Hepatocyte (in vitro differentiated cells): ENCODE measurements at regions not wholly inside any gene's neighbourhood (a gene's known extent, or its start where the extent isn't known, plus 50 kb on each side); places are given as distances from the start of the nearest gene placed in this dataset.

Experiments
- DNase-seq: peaks from one replicate; pipeline ENCODE4 v3.0.0-alpha.2; 2016; ENCODE audit warnings: low spot score
- H2AFZ ChIP-seq: fragments of 200-600 bp; sonication (generic); 2 replicates; pipeline ENCODE4 v1.6.0; 2016; ENCODE audit warnings: antibody characterized with exemption, mild to moderate bottlenecking
- H3K27ac ChIP-seq: fragments of 200-600 bp; sonication (generic); 2 replicates; pipeline ENCODE4 v1.5.1; 2016; ENCODE audit warnings: mild to moderate bottlenecking
- H3K27me3 ChIP-seq: fragments of 200-600 bp; sonication (generic); 2 replicates; pipeline ENCODE4 v1.6.1; 2016
- H3K36me3 ChIP-seq: fragments of 200-600 bp; sonication (generic); replicated peaks from 2 replicates; pipeline ENCODE4 v1.5.1; 2016; ENCODE audit warnings: low read depth; ENCODE audit not compliant: insufficient read depth
- H3K4me1 ChIP-seq: fragments of 200-600 bp; sonication (generic); 2 replicates; pipeline ENCODE4 v1.5.1; 2016; ENCODE audit warnings: mild to moderate bottlenecking, moderate library complexity; ENCODE audit not compliant: insufficient read depth
- H3K4me2 ChIP-seq: fragments of 200-600 bp; sonication (generic); 2 replicates; pipeline ENCODE4 v1.6.0; 2016
- H3K4me3 ChIP-seq: fragments of 200-600 bp; sonication (generic); 2 replicates; pipeline ENCODE4 v1.5.1; 2016; ENCODE audit warnings: mild to moderate bottlenecking
- H3K79me2 ChIP-seq: fragments of 200-600 bp; sonication (generic); 2 replicates; pipeline ENCODE4 v1.6.0; 2017; ENCODE audit warnings: mild to moderate bottlenecking
- H3K9me2 ChIP-seq: fragments of 200-600 bp; sonication (generic); replicated peaks from 2 replicates; pipeline ENCODE4 v1.6.0; 2017; ENCODE audit warnings: mild to moderate bottlenecking; ENCODE audit not compliant: insufficient read depth
- H3K9me3 ChIP-seq: fragments of 200-600 bp; sonication (generic); 2 replicates; pipeline ENCODE4 v1.5.1; 2016; ENCODE audit warnings: low read depth, mild to moderate bottlenecking
- H4K20me1 ChIP-seq: fragments of 200-600 bp; sonication (generic); 2 replicates; pipeline ENCODE4 v1.6.0; 2016; ENCODE audit warnings: mild to moderate bottlenecking; ENCODE audit not compliant: insufficient read depth, poor library complexity, severe bottlenecking
- CTCF ChIP-seq: fragments of 200-600 bp; sonication (generic); IDR thresholded peaks from 2 replicates; pipeline ENCODE4 v1.5.1; 2016; ENCODE audit warnings: antibody characterized with exemption, mild to moderate bottlenecking; ENCODE audit not compliant: poor library complexity
- EZH2 ChIP-seq: fragments of 200-600 bp; sonication (generic); IDR thresholded peaks from 2 replicates; pipeline ENCODE4 v1.6.1; 2016; ENCODE audit warnings: antibody characterized with exemption, mild to moderate bottlenecking, borderline replicate concordance
- EZH2phosphoT487 ChIP-seq: fragments of 200-600 bp; sonication (generic); IDR thresholded peaks from one replicate; pipeline ENCODE4 v1.6.1; 2018; ENCODE audit warnings: antibody characterized with exemption, mild to moderate bottlenecking, low read depth, moderate library complexity; ENCODE audit not compliant: unreplicated experiment, severe bottlenecking
- WGBS: methylation state at CpG from one replicate; pipeline ENCODE4 v1.1.6; 2016; ENCODE audit warnings: low lambda C conversion rate; ENCODE audit errors: missing lambda C conversion rate; 5-methylcytosine and 5-hydroxymethylcytosine counted together

- Histone ChIP-seq H3K4me1 (peaks cover 3% of the 10 kb centered on the region), H3K27ac (no peak overlapping the region), H3K4me3 (no peak overlapping the region), H3K9me3 (no peaks in the 10 kb centered on the region), H3K9me2 (no peaks in the 10 kb centered on the region), H3K36me3 (no peaks in the 10 kb centered on the region), H3K27me3 (no peaks in the 10 kb centered on the region), H3K4me2 (no peak overlapping the region), H4K20me1 (no peaks in the 10 kb centered on the region), H2AFZ (no peak overlapping the region), H3K79me2 (no peaks in the 10 kb centered on the region)
- DNase-seq, result no peak
- 70% methylated on average over 5 of the region's 5 CpGs for WGBS
- TF ChIP-seq CTCF (no peak), EZH2phosphoT487 (no peak), EZH2 (no peak)
Observed at GRCh38 chr6:156511051-156511450, 266.1 kb upstream of the ARID1B start.

- Histone ChIP-seq H3K4me1 (no peaks in the 10 kb centered on the region), H3K27ac (no peak overlapping the region), H2AFZ (no peak overlapping the region), H3K79me2 (no peaks in the 10 kb centered on the region), H4K20me1 (no peaks in the 10 kb centered on the region), H3K36me3 (no peaks in the 10 kb centered on the region), H3K27me3 (no peaks in the 10 kb centered on the region), H3K4me2 (no peak overlapping the region), H3K4me3 (no peak overlapping the region), H3K9me3 (no peaks in the 10 kb centered on the region), H3K9me2 (no peaks in the 10 kb centered on the region)
- no peak for DNase-seq
- WGBS, result 80% methylated on average over 2 of the region's 2 CpGs
- TF ChIP-seq EZH2 (no peak), EZH2phosphoT487 (no peak), CTCF (no peak)
Observed at GRCh38 chr6:156510242-156510641, 266.9 kb upstream of the ARID1B start.

GRCh38 chr6:156509496-156509895, 267.7 kb upstream of the ARID1B start:
- Histone ChIP-seq H3K9me2 (no peaks in the 10 kb centered on the region), H3K9me3 (no peaks in the 10 kb centered on the region), H3K27me3 (no peaks in the 10 kb centered on the region), H3K79me2 (no peaks in the 10 kb centered on the region), H3K36me3 (no peaks in the 10 kb centered on the region), H4K20me1 (no peaks in the 10 kb centered on the region), H3K27ac (no peak overlapping the region), H2AFZ (no peak overlapping the region), H3K4me1 (no peaks in the 10 kb centered on the region), H3K4me2 (no peak overlapping the region), H3K4me3 (no peak overlapping the region)
- 86% methylated on average over 9 of the region's 9 CpGs for WGBS
- DNase-seq, result no peak
- no peak for TF ChIP-seq EZH2phosphoT487
- no peak for TF ChIP-seq EZH2
- TF ChIP-seq CTCF, result no peak

GRCh38 chr6:156508923-156509322, 268.3 kb upstream of the ARID1B start:
- no peaks in the 10 kb centered on the region for H3K79me2 ChIP-seq
- WGBS, result 75% methylated on average over 6 of the region's 6 CpGs
- H3K9me3 ChIP-seq, result no peaks in the 10 kb centered on the region
- no peak overlapping the region for H3K4me3 ChIP-seq
- H3K36me3 ChIP-seq, result no peaks in the 10 kb centered on the region
- TF ChIP-seq CTCF, result no peak
- TF ChIP-seq EZH2phosphoT487, result no peak
- TF ChIP-seq EZH2, result no peak
- H3K27me3 ChIP-seq, result no peaks in the 10 kb centered on the region
- no peak for DNase-seq
- H3K4me1 ChIP-seq, result no peaks in the 10 kb centered on the region
- H3K27ac ChIP-seq, result no peak overlapping the region
- no peaks in the 10 kb centered on the region for H3K9me2 ChIP-seq
- H2AFZ ChIP-seq, result no peak overlapping the region
- no peak overlapping the region for H3K4me2 ChIP-seq
- no peaks in the 10 kb centered on the region for H4K20me1 ChIP-seq
